ENCODE measurements at regions not wholly inside any gene's neighbourhood (a gene's known extent, or its start where the extent isn't known, plus 50 kb on each side); places are given as distances from the start of the nearest gene placed in this dataset.
"Not testable (repeated sequence)": the region's sequence is repeated elsewhere in the genome, so short reads cannot be mapped to it uniquely, and the experiment has no call there.

GRCh38 chr13:30071969-30072817, 221.8 kb upstream of the UBL3 start:
- no peaks in the 10 kb centered on the region for H3K9me3 Mint-ChIP-seq
- H3K27ac Mint-ChIP-seq, result no peak overlapping the region
- no peaks in the 10 kb centered on the region for H3K4me1 Mint-ChIP-seq
- no peaks in the 10 kb centered on the region for H3K27me3 Mint-ChIP-seq
- no peak overlapping the region for H3K4me3 Mint-ChIP-seq
- no peaks in the 10 kb centered on the region for H3K36me3 Mint-ChIP-seq

GRCh38 chr13:30065181-30065580, 214.8 kb upstream of the UBL3 start:
- no peaks in the 10 kb centered on the region for H3K4me1 Mint-ChIP-seq
- H3K27me3 Mint-ChIP-seq, result peaks cover 5% of the 10 kb centered on the region
- H3K36me3 Mint-ChIP-seq, result peaks cover 2% of the 10 kb centered on the region
- H3K4me3 Mint-ChIP-seq, result no peak overlapping the region
- H3K9me3 Mint-ChIP-seq, result no peaks in the 10 kb centered on the region
- H3K27ac Mint-ChIP-seq, result no peak overlapping the region

- Mint-ChIP-seq H3K27me3 (peaks cover 5% of the 10 kb centered on the region), H3K4me1 (no peaks in the 10 kb centered on the region), H3K27ac (no peak overlapping the region), H3K4me3 (no peak overlapping the region), H3K36me3 (peaks cover 2% of the 10 kb centered on the region), H3K9me3 (no peaks in the 10 kb centered on the region)
Observed at GRCh38 chr13:30063892-30064291, 213.5 kb upstream of the UBL3 start.

- no peak overlapping the region for H3K27ac Mint-ChIP-seq
- no peak overlapping the region for H3K4me3 Mint-ChIP-seq
- no peaks in the 10 kb centered on the region for H3K4me1 Mint-ChIP-seq
- no peaks in the 10 kb centered on the region for H3K9me3 Mint-ChIP-seq
- H3K36me3 Mint-ChIP-seq, result peaks cover 2% of the 10 kb centered on the region
- peaks cover 5% of the 10 kb centered on the region for H3K27me3 Mint-ChIP-seq
Observed at GRCh38 chr13:30061217-30061616, 210.8 kb upstream of the UBL3 start.

GRCh38 chr13:30058429-30058828, 208.0 kb upstream of the UBL3 start:
- H3K4me1 Mint-ChIP-seq, result no peaks in the 10 kb centered on the region
- H3K4me3 Mint-ChIP-seq, result no peak overlapping the region
- peaks cover 2% of the 10 kb centered on the region for H3K36me3 Mint-ChIP-seq
- no peak overlapping the region for H3K27ac Mint-ChIP-seq
- H3K27me3 Mint-ChIP-seq, result peaks cover 7% of the 10 kb centered on the region
- no peaks in the 10 kb centered on the region for H3K9me3 Mint-ChIP-seq

GRCh38 chr13:30054546-30054945, 204.1 kb upstream of the UBL3 start:
- not testable (repeated sequence) for H3K27ac Mint-ChIP-seq, H3K9me3 Mint-ChIP-seq, H3K4me1 Mint-ChIP-seq, H3K36me3 Mint-ChIP-seq, H3K4me3 Mint-ChIP-seq, H3K27me3 Mint-ChIP-seq

- Mint-ChIP-seq H3K4me1 (peaks cover 10% of the 10 kb centered on the region), H3K27ac (no peak overlapping the region)
Observed at GRCh38 chr13:30053939-30054338, 203.5 kb upstream of the UBL3 start.

GRCh38 chr13:30052120-30052519, 201.7 kb upstream of the UBL3 start:
- Mint-ChIP-seq H3K27me3 (peaks cover 3% of the 10 kb centered on the region), H3K27ac (no peak overlapping the region), H3K36me3 (no peaks in the 10 kb centered on the region), H3K9me3 (no peaks in the 10 kb centered on the region), H3K4me3 (no peak overlapping the region), H3K4me1 (peaks cover 14% of the 10 kb centered on the region)

More at GRCh38 chr13:30053939-30054338, 203.5 kb upstream of the UBL3 start:
- Mint-ChIP-seq H3K9me3 (no peaks in the 10 kb centered on the region), H3K36me3 (no peaks in the 10 kb centered on the region), H3K27me3 (peaks cover 3% of the 10 kb centered on the region), H3K4me3 (no peak overlapping the region)

- H3K9me3 Mint-ChIP-seq, result no peaks in the 10 kb centered on the region
- no peak overlapping the region for H3K27ac Mint-ChIP-seq
- H3K4me1 Mint-ChIP-seq, result peaks cover 17% of the 10 kb centered on the region
- H3K27me3 Mint-ChIP-seq, result peaks cover 3% of the 10 kb centered on the region
- no peaks in the 10 kb centered on the region for H3K36me3 Mint-ChIP-seq
- H3K4me3 Mint-ChIP-seq, result no peak overlapping the region
Observed at GRCh38 chr13:30051531-30052060, 201.2 kb upstream of the UBL3 start.

- H3K4me3 Mint-ChIP-seq, result no peak overlapping the region
- no peaks in the 10 kb centered on the region for H3K9me3 Mint-ChIP-seq
- peaks cover 17% of the 10 kb centered on the region for H3K4me1 Mint-ChIP-seq
- H3K27me3 Mint-ChIP-seq, result peaks cover 3% of the 10 kb centered on the region
- H3K27ac Mint-ChIP-seq, result no peak overlapping the region
- H3K36me3 Mint-ChIP-seq, result no peaks in the 10 kb centered on the region
Observed at GRCh38 chr13:30049692-30050091, 199.3 kb upstream of the UBL3 start.

GRCh38 chr13:30047154-30047874, 196.9 kb upstream of the UBL3 start:
- Mint-ChIP-seq H3K4me3 (no peak overlapping the region), H3K27me3 (no peaks in the 10 kb centered on the region), H3K9me3 (no peaks in the 10 kb centered on the region), H3K36me3 (no peaks in the 10 kb centered on the region), H3K27ac (no peak overlapping the region), H3K4me1 (peaks cover 15% of the 10 kb centered on the region)

- no peaks in the 10 kb centered on the region for H3K27me3 Mint-ChIP-seq
- H3K9me3 Mint-ChIP-seq, result no peaks in the 10 kb centered on the region
- H3K36me3 Mint-ChIP-seq, result no peaks in the 10 kb centered on the region
- H3K4me1 Mint-ChIP-seq, result peaks cover 7% of the 10 kb centered on the region
- H3K4me3 Mint-ChIP-seq, result no peak overlapping the region
- no peak overlapping the region for H3K27ac Mint-ChIP-seq
Observed at GRCh38 chr13:30045916-30046704, 195.7 kb upstream of the UBL3 start.

- Mint-ChIP-seq H3K27ac (no peak overlapping the region), H3K4me3 (no peak overlapping the region), H3K9me3 (no peaks in the 10 kb centered on the region), H3K36me3 (no peaks in the 10 kb centered on the region), H3K27me3 (no peaks in the 10 kb centered on the region), H3K4me1 (peaks cover 7% of the 10 kb centered on the region)
Observed at GRCh38 chr13:30044932-30045331, 194.5 kb upstream of the UBL3 start.

- Mint-ChIP-seq H3K4me1 (peaks cover 7% of the 10 kb centered on the region), H3K4me3 (no peak overlapping the region), H3K36me3 (no peaks in the 10 kb centered on the region), H3K9me3 (no peaks in the 10 kb centered on the region), H3K27me3 (peaks cover 4% of the 10 kb centered on the region), H3K27ac (no peak overlapping the region)
Observed at GRCh38 chr13:30043631-30043925, 193.2 kb upstream of the UBL3 start.

- no peak overlapping the region for H3K27ac Mint-ChIP-seq
- peaks cover 4% of the 10 kb centered on the region for H3K27me3 Mint-ChIP-seq
- H3K9me3 Mint-ChIP-seq, result no peaks in the 10 kb centered on the region
- peaks cover 7% of the 10 kb centered on the region for H3K4me1 Mint-ChIP-seq
- H3K36me3 Mint-ChIP-seq, result no peaks in the 10 kb centered on the region
- no peak overlapping the region for H3K4me3 Mint-ChIP-seq
Observed at GRCh38 chr13:30042891-30043630, 192.6 kb upstream of the UBL3 start.

All from activated naive CD4-positive, alpha-beta T cell treated with anti-CD3 and anti-CD28 coated beads, Interleukin-2, amount 50 U/mL, for 24 hours (primary cell).